BE2C (cell line): ENCODE measurements at regions not wholly inside any gene's neighbourhood (a gene's known extent, or its start where the extent isn't known, plus 50 kb on each side); places are given as distances from the start of the nearest gene placed in this dataset.
"Not testable (repeated sequence)": the region's sequence is repeated elsewhere in the genome, so short reads cannot be mapped to it uniquely, and the experiment has no call there.

Experiments
- DNase-seq: peaks from one replicate; pipeline ENCODE4 v3.0.0-alpha.2; 2020
- H3K27me3 ChIP-seq: fragments of 250-450 bp; sonication (Bioruptor Pico); 2 replicates; pipeline ENCODE4 v1.5.1; 2020; ENCODE audit warnings: mild to moderate bottlenecking
- H3K36me3 ChIP-seq: fragments of 250-450 bp; sonication (Bioruptor Pico); 2 replicates; pipeline ENCODE4 v1.5.1; 2020; ENCODE audit warnings: mild to moderate bottlenecking
- H3K4me1 ChIP-seq: fragments of 250-450 bp; sonication (Bioruptor Pico); 2 replicates; pipeline ENCODE4 v1.5.1; 2020
- H3K4me3 ChIP-seq: 2 replicates; pipeline ENCODE4 v1.5.1; 2011; ENCODE audit warnings: low read depth, low read length
- H3K9me3 ChIP-seq: fragments of 250-450 bp; sonication (Bioruptor Pico); 2 replicates; pipeline ENCODE4 v1.5.1; 2020
- CTCF ChIP-seq: IDR thresholded peaks from 2 replicates; pipeline ENCODE4 v1.5.1; 2012; ENCODE audit warnings: mild to moderate bottlenecking, low read depth, low read length

- no peak for DNase-seq
- H3K36me3 ChIP-seq, result no peaks in the 10 kb centered on the region
- H3K9me3 ChIP-seq, result no peaks in the 10 kb centered on the region
- H3K27me3 ChIP-seq, result no peaks in the 10 kb centered on the region
- no peak overlapping the region for H3K4me3 ChIP-seq
- no peaks in the 10 kb centered on the region for H3K4me1 ChIP-seq
- TF ChIP-seq CTCF, result no peak
Observed at GRCh38 chrX:129092242-129092641, 431.0 kb downstream of the SMARCA1 start.

GRCh38 chrX:129091097-129091496, 432.2 kb downstream of the SMARCA1 start:
- Histone ChIP-seq H3K4me3 (no peak overlapping the region), H3K36me3 (no peaks in the 10 kb centered on the region), H3K4me1 (no peaks in the 10 kb centered on the region), H3K9me3 (no peaks in the 10 kb centered on the region), H3K27me3 (no peaks in the 10 kb centered on the region)
- DNase-seq, result no peak
- TF ChIP-seq CTCF, result no peak

GRCh38 chrX:129086802-129087201, 436.5 kb downstream of the SMARCA1 start:
- Histone ChIP-seq H3K36me3 (no peaks in the 10 kb centered on the region), H3K27me3 (no peaks in the 10 kb centered on the region), H3K9me3 (no peaks in the 10 kb centered on the region), H3K4me3 (no peak overlapping the region), H3K4me1 (no peaks in the 10 kb centered on the region)
- DNase-seq, result no peak
- TF ChIP-seq CTCF, result no peak

GRCh38 chrX:129084291-129084690, 439.0 kb downstream of the SMARCA1 start:
- H3K27me3 ChIP-seq, H3K4me1 ChIP-seq, DNase-seq: not testable (repeated sequence)

GRCh38 chrX:129077424-129078170, 445.7 kb downstream of the SMARCA1 start:
- H3K36me3 ChIP-seq, result no peaks in the 10 kb centered on the region
- no peaks in the 10 kb centered on the region for H3K9me3 ChIP-seq
- H3K27me3 ChIP-seq, result no peaks in the 10 kb centered on the region
- no peak overlapping the region for H3K4me3 ChIP-seq
- no peaks in the 10 kb centered on the region for H3K4me1 ChIP-seq
- no peak for DNase-seq
- TF ChIP-seq CTCF, result no peak

More at GRCh38 chrX:129084291-129084690, 439.0 kb downstream of the SMARCA1 start:
- not testable (repeated sequence) for H3K36me3 ChIP-seq, H3K9me3 ChIP-seq, H3K4me3 ChIP-seq

GRCh38 chrX:129071390-129071789, 451.9 kb downstream of the SMARCA1 start:
- Histone ChIP-seq H3K4me1 (no peaks in the 10 kb centered on the region), H3K9me3 (no peaks in the 10 kb centered on the region), H3K27me3 (no peaks in the 10 kb centered on the region), H3K36me3 (no peaks in the 10 kb centered on the region), H3K4me3 (no peak overlapping the region)
- no peak for DNase-seq
- no peak for TF ChIP-seq CTCF
